Right cardiac atrium (tissue), 5 donors: ENCODE measurements at regions not wholly inside any gene's neighbourhood (a gene's known extent, or its start where the extent isn't known, plus 50 kb on each side); places are given as distances from the start of the nearest gene placed in this dataset.
"Not testable (repeated sequence)": the region's sequence is repeated elsewhere in the genome, so short reads cannot be mapped to it uniquely, and the experiment has no call there.

Experiments
- ATAC-seq, 2 donors: fragments of 200-7000 bp; cut with Tn5 transposase; one replicate each; pipeline versions ENCODE4 v1.8.0 to v1.9.1; 2020; ENCODE audit warnings: moderate library complexity in 2 of 2, mild to moderate bottlenecking in 1 of 2
- DNase-seq, 3 donors: peaks; one replicate each; pipeline ENCODE4 v3.0.0-alpha.2; 2020
- H3K27ac ChIP-seq: one replicate; pipeline ENCODE4 v1.5.1; 2013; ENCODE audit warnings: mild to moderate bottlenecking, low read length, control low read depth, moderate library complexity
- H3K27me3 ChIP-seq: one replicate; pipeline ENCODE4 v1.6.1; 2013; ENCODE audit not compliant: control insufficient read depth, insufficient read depth
- H3K4me1 ChIP-seq: one replicate; pipeline ENCODE4 v1.6.1; 2013; ENCODE audit warnings: low read length; ENCODE audit not compliant: control insufficient read depth, insufficient read depth
- H3K4me3 ChIP-seq: one replicate; pipeline ENCODE4 v1.5.1; 2013; ENCODE audit warnings: low read length, control low read depth
- H3K9me3 ChIP-seq: one replicate; pipeline ENCODE4 v1.6.1; 2013; ENCODE audit warnings: low read length; ENCODE audit not compliant: control insufficient read depth
- WGBS: extraction: QIAGEN DNeasy Blood & Tissue Kit; methylation state at CpG from one replicate; pipeline ENCODE4 v1.1.7; 2013; 5-methylcytosine and 5-hydroxymethylcytosine counted together
- intact Hi-C, 4 donors: fragments of 100-400 bp; cut with DNase I; formaldehyde crosslinking; loops; one replicate each; pipeline versions ENCODE4 v1.11.0 to v1.14.0; 2022 to 2023
- donor health status: healthy with polysubstance abuse.
- donor health status: DM: no; HTN: yes; CAD: no.
- donor health status: DM: no; HTN: no; CAD: no.
- donor health status: DM: no; HTN: yes; CAD: no; lungs with severe emphysema.
- donor health status: DM: yes; HTN: yes; CAD: no.

DNA sequence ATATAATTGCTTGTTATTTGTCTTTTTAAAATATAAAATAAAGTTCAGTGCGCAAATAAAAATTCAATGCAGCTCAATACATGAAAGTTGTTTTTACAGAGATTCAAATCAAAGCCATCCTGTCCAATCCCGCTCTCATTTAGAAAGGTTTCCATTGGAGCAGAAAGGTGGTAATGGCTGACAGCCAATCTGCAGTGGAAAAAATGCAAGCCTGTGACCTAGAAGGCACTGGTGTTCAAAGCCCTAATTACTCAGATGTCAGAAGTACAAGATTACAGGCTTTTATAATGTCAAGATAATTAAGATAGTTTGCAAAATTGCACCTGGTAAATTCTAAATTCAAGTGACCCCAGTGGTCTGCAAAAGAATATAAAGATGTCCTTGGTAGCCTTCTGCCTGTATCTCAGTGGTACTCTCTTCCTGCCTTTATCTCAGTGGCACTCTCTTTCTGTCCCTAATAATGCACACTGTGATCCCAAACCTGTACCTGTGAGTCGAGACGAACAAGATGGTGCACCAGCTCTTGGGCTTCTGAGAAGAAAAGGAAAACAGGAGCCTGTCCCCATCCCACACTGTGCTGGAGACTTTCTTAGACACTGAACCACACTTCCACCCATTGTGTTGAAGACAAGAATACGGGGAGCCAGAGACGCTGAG lies 212.6 kb upstream of the FRG1 start:
- WGBS: 74% methylated on average over 4 of the region's 6 CpGs
- ATAC-seq: peak; percentile 26 to 36
- intact Hi-C loops, H3K27ac ChIP-seq, H3K4me3 ChIP-seq, H3K27me3 ChIP-seq, H3K9me3 ChIP-seq, DNase-seq, H3K4me1 ChIP-seq: not testable (repeated sequence)

DNA sequence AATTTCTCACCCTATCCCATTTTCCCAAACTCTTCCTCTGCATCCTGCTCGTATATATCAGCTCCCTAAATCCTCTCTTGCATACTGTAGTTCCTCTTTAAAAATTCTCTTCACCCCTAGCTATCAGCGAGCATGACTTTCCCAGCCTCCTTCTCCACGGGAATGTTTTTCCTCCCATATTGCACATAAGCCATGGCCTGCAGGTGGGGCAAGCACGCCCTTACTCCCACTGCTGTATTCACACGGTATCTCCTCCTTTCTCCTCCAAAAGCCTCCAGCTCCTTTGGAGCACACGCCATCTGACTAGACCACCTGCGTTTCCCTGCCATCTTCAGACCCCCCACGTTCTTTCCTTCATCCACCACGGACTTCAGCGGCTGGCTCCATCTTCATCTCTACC lies 208.7 kb upstream of the FRG1 start:
- intact Hi-C loops, ATAC-seq, H3K9me3 ChIP-seq, H3K4me3 ChIP-seq, H3K4me1 ChIP-seq, H3K27me3 ChIP-seq, H3K27ac ChIP-seq, DNase-seq: not testable (repeated sequence)
- 78% methylated on average over 10 of the region's 10 CpGs for WGBS

DNA sequence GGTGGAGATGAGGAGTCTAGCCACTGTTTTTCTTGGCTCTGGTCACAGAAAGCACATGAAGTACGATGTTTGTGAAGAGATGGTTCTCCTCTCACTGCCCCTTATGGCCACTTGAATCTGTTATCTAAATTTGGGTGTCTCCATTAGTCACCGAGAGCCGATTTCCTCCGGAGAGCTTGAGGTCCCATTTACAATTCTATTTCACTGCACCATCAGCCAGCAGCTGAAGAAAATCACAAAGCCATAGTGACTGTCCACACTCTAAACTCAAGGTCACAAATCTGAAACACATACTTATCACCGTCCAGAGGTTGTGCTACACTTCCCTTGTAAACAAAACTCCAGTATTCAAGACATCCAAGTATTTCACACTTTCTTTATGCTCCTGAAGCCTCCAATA lies 207.2 kb upstream of the FRG1 start:
- WGBS: 45% methylated on average over 5 of the region's 5 CpGs
- H3K4me3 ChIP-seq, DNase-seq, H3K27ac ChIP-seq, H3K4me1 ChIP-seq, H3K9me3 ChIP-seq, intact Hi-C loops, H3K27me3 ChIP-seq: not testable (repeated sequence)
- peak; percentile 57 to 66 for ATAC-seq

DNA sequence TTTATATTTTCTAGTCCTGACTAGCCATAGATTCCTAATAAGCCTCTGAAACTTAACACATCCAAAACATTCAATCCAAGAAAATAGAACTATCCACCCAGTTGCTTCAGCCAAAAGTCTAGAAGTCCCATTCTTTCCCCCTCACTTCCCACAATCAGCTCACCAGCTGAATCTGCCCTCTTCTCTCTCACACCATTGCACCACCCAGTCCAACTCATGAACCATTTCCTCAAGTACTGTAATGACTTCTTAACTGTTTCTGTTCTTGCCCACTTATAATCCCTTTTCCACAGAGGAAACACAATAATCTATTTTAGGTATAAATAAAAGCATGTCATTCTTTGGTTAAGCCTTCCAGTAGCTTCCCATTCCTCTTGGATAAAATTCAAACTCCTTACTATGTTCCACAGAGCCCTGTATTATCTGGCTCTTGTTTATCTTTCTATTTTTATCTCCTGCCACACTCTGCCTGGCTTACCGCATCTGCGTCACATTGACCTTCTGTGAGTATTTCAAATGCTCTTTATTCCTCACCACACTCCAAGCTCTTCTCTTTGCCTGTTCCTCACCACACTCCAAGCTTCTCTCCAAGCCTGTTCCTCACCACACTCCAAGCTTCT lies 205.9 kb upstream of the FRG1 start:
- DNase-seq, H3K4me3 ChIP-seq, H3K27me3 ChIP-seq, H3K9me3 ChIP-seq, intact Hi-C loops, H3K4me1 ChIP-seq: not testable (repeated sequence)
- 25% methylated on average over 2 of the region's 2 CpGs for WGBS
- H3K27ac ChIP-seq: peak overlapping the region; percentile 86
- ATAC-seq: peak; percentile 82 to 87

DNA sequence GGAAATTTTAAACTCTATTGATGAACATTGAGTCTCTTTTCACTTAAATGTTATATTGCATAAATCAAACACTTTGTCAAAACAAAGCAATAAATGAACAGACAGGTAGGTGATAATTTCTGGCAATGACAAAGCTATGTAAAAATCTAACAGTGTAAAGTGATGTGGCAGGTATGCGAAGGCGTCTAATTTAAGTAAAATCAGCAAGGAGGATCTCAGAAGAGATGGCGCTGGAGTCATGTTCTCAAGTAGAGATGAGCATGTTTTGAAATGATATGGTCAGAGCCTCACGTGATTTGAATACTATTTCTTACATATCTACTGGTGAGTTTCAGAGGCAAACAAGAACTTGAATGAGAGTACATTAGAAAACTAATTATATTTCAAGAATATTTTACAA lies 204.0 kb upstream of the FRG1 start:
- WGBS: 91% methylated on average over 4 of the region's 4 CpGs
- H3K9me3 ChIP-seq, ATAC-seq, DNase-seq, intact Hi-C loops, H3K4me1 ChIP-seq, H3K27ac ChIP-seq, H3K27me3 ChIP-seq, H3K4me3 ChIP-seq: not testable (repeated sequence)

DNA sequence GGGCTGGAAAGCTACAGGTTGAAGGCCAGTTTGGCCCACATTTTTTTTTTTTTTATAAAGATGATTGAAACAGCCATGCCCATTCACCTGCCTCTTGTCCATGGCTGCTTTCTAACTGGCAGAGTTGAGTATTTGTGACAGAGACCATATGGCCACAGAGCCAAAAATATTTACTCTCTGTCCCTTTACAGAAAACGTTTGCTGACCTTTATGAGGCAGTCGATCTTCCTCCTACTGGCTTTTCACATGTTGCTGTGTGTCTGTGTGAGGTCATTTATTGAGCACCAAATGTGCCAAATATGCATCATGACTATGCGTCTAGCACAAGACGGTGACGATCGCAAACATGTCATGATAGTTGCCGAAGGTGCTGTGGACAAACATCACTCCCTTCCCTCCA lies 200.6 kb upstream of the FRG1 start:
- H3K27me3 ChIP-seq, DNase-seq, ATAC-seq, H3K4me3 ChIP-seq, H3K9me3 ChIP-seq, intact Hi-C loops, H3K4me1 ChIP-seq, H3K27ac ChIP-seq: not testable (repeated sequence)
- WGBS: 68% methylated on average over 7 of the region's 7 CpGs

DNA sequence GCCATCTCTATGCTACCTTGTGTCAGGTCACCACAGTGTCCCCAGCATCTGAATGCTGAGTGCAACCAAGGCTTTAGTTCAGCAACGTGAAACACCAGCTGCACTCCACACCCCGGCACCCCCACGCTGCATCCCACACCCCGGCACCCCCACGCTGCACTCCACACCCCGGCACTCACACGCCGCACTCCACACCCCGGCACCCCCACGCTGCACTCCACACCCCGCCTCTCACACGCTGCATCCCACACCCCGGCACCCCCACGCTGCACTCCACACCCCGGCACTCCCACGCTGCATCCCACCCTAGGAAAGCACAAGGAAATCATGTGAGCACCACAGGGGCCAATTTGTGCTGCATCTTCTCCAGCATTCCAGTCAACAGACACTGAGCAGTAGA lies 199.8 kb upstream of the FRG1 start:
- intact Hi-C loops: no loop called here
- 74% methylated on average over 16 of the region's 16 CpGs for WGBS
- no peak overlapping the region for H3K4me3 ChIP-seq
- H3K27ac ChIP-seq: no peak overlapping the region
- no peaks in the 10 kb centered on the region for H3K4me1 ChIP-seq
- DNase-seq (no peak), ATAC-seq (no peak)
- no peaks in the 10 kb centered on the region for H3K27me3 ChIP-seq
- no peaks in the 10 kb centered on the region for H3K9me3 ChIP-seq

DNA sequence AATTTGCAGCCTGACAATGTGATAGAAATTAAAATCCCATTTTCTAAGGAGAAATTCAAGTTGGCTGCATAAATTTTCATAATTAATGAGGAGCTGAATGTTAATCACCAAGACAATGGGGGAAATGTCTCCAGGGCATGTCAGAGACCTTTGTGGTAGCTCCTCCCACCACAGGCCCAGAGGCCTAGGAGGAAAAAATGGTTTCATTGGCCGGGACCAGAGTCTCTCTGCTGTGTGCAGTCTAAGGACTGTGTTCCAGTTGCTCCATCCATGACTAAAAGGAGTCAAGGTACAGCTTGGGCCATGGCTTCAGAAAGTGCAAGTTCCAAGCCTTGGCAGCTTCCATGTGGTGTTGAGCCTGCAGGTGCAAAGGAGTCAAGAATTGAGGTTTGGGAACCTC lies 187.6 kb upstream of the FRG1 start:
- H3K27ac ChIP-seq, H3K4me1 ChIP-seq, intact Hi-C loops, H3K9me3 ChIP-seq, DNase-seq, H3K4me3 ChIP-seq, H3K27me3 ChIP-seq, ATAC-seq: not testable (repeated sequence)
- WGBS: 72% methylated on average over 1 of the region's 1 CpG

DNA sequence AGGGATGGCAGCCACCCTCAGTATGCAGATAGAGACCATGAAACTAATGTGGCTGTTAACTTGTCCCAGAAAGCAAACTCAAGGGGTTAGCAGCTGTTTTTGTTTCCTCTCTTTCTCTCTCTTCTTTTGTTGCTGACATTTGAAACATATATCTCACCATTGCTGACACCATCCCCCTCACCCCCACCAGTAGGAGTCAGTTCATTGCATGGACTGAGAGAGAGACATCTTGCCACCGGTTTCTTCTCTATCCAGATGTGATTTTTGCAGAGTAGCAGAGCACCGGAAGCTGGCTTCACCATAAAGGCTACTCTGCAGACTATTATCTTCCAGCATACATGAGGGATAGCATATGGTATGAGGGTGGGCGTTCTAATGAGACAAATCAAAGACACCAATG lies 177.1 kb upstream of the FRG1 start:
- intact Hi-C loops: no loop called here
- Histone ChIP-seq H3K4me1 (no peaks in the 10 kb centered on the region), H3K9me3 (no peaks in the 10 kb centered on the region), H3K27me3 (no peaks in the 10 kb centered on the region), H3K27ac (no peak overlapping the region), H3K4me3 (no peak overlapping the region)
- DNase-seq (no peak), ATAC-seq (no peak)
- WGBS: 57% methylated on average over 3 of the region's 3 CpGs

DNA sequence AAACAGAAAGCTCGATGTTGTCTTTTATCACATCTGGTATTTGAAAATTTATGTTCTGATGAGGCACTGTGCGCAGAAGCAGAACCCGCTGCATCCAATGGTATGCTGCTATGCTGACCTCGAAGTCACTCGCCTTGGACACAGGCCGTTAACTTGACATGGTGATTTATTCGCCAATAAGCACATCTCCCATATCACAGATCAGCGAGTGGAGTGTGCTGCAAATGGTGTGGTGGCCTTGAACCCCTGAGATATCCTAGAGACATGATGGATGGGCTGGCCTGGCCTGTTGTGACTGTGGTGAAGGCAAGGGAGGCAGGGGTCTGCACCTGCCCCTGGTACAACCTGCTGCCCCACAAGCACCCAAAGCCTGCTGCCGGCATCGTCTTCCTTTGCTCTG lies 175.4 kb upstream of the FRG1 start:
- no peak for ATAC-seq
- WGBS: 75% methylated on average over 10 of the region's 10 CpGs
- H3K27ac ChIP-seq: no peak overlapping the region
- no peaks in the 10 kb centered on the region for H3K4me1 ChIP-seq
- no peaks in the 10 kb centered on the region for H3K27me3 ChIP-seq
- DNase-seq: no peak
- intact Hi-C loops: no loop called here
- H3K4me3 ChIP-seq: no peak overlapping the region
- H3K9me3 ChIP-seq: no peaks in the 10 kb centered on the region

DNA sequence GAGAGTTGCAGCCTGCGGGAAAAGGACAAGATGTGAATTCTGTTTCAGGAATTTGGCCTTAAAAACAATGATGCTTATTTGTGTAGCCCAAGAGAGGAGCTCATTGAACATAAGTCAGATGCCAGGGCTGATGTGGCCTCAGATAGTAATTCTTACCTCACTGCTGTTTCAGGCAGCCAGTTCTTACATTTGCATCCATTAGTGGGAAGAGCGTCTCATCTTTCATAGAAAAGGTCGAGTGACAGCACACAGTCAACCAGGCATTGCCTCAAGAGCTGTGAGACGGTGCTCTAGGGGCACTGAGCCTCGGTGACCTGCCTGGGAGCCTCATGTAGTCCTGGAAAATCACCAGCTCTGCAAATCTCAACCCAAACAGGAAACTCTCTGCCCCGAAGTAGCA lies 174.9 kb upstream of the FRG1 start:
- ATAC-seq: no peak
- H3K4me3 ChIP-seq: no peak overlapping the region
- no peaks in the 10 kb centered on the region for H3K4me1 ChIP-seq
- no peaks in the 10 kb centered on the region for H3K9me3 ChIP-seq
- 58% methylated on average over 6 of the region's 6 CpGs for WGBS
- intact Hi-C loops: no loop called here
- DNase-seq: no peak
- no peaks in the 10 kb centered on the region for H3K27me3 ChIP-seq
- H3K27ac ChIP-seq: no peak overlapping the region

DNA sequence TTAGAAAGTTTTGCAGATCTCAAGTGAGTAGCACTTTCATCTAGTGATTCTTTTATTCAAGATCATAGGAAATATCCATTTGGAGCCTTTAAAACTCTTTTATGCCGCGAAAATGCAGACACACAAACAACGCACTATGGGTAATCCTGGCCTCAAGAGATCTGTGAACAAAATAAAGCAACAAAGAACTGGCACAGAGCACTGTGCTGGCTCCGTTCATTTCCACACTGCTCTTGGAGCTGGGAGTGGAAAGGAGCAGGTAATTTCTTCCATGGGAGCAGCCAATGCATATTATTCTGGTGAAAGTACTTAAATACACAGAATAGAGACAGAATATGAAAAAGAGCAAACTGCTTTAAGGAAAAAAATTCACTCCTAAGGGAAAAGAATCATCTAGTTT lies 172.7 kb upstream of the FRG1 start:
- WGBS: 86% methylated on average over 4 of the region's 4 CpGs
- no peak overlapping the region for H3K4me3 ChIP-seq
- DNase-seq: no peak
- H3K9me3 ChIP-seq: no peaks in the 10 kb centered on the region
- H3K27ac ChIP-seq: no peak overlapping the region
- no peaks in the 10 kb centered on the region for H3K27me3 ChIP-seq
- no peak for ATAC-seq
- intact Hi-C loops: no loop called here
- no peaks in the 10 kb centered on the region for H3K4me1 ChIP-seq
